KBM-7 (cell line): ENCODE measurements at regions not wholly inside any gene's neighbourhood (a gene's known extent, or its start where the extent isn't known, plus 50 kb on each side); places are given as distances from the start of the nearest gene placed in this dataset.

Experiments used
- DNase-seq: peaks from one replicate; pipeline ENCODE4 v3.0.0-alpha.2; 2015
- in situ Hi-C: fragments of 300-500 bp; cut with MboI; formaldehyde crosslinking; loops from 2 replicates; pipeline ENCODE4 v1.14.3; 2020; ENCODE audit warnings: low sequenced_read_pairs, low pct_unique_long_range_greater_than_20kb, mixed read lengths

DNA sequence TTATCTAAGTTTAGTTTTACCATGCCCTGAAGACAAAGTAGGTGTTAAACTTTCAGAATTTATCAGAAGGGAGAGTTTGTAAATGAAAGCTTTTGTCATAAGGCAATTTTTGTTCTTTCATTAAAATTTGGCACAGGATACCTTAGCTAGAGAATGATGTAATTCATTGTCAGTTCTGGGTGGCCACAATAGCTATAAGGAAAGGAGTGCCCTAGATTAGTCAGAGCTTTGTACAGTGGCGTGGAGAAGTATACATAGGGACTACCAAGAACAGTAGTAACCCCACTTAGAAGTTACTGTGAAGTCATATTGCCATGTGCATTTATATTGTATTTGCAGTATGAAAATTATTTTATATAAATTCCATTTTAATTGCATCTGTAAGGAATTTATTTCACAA lies 126.3 kb upstream of the CARD18 start:
- in situ Hi-C loops: no loop called here
- no peak for DNase-seq

DNA sequence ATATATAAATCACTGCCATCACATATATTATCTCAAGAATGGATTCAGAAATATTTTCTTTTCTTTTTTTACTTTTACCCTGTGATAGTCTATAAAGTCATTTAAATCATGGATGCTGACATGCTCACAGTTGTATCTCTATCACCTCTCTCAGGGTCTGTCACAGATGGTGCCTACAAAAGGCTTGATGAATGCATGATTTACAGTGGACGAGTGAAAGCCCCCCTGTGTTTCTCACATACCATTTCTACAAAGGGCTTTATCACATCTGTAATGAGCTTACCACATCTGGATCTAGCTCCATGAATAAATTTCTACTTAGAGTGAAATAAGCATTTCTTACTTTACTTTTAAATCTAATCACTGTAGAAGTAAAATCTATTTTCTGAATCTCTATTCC lies 121.4 kb upstream of the CARD18 start:
- no peak for DNase-seq
- in situ Hi-C loops: no loop called here

DNA sequence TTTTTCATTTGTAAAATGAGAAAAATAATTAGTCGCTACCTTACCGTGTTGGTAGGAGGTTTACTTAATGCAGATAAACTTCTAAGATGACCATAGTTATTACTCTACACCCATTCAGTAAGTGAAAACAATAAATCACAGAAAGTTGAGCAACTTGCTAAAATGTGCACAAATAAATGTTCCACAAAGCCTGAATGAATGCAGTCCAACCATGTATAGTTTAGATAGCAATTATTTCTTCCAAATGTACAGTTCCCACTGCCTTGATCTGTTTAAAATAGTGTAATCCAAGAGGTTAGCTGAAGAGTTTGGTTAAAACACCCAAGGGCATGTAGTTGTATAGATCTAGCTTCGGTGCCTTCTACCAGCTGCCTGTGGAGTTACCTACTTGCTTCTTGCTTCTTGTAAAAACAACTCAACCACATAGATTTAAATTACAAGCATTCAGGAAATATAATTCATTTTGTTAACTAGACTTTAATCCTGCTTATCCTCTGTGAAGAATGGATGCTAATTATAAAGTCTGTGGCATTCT lies 106.3 kb upstream of the CARD18 start:
- DNase-seq: no peak
- in situ Hi-C loops: no loop called here

DNA sequence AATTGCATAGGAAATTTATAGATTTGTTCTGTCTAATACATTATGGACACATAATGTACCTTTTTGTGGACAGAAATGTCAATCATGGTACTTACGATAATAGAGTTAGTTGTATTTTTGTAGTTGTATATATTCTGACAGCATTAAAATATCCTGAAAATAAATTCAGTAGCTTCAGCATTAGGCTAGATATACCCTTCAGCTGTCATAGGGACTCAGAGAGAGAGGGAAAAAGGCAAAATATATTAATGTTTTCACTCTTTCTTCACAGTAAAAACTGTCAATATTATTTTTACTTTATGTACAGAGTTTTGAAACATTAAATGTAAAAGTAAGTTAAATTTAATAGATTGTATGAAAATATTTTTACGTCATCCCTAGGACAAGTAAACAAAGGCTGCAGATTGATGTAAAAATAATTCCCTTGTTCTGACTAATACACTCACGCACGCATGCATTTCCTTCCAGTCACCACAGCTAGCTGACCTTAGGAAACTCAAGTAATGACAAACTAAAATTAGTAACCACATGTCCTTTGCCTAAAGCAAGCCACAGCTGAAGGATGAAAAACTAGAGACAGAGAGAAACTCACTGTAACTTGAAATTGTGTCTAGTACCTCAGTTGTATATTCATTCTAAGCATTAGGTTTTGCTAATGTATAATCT lies 104.7 kb upstream of the CARD18 start:
- peak; percentile 5 for DNase-seq
- in situ Hi-C loops: no loop called here

DNA sequence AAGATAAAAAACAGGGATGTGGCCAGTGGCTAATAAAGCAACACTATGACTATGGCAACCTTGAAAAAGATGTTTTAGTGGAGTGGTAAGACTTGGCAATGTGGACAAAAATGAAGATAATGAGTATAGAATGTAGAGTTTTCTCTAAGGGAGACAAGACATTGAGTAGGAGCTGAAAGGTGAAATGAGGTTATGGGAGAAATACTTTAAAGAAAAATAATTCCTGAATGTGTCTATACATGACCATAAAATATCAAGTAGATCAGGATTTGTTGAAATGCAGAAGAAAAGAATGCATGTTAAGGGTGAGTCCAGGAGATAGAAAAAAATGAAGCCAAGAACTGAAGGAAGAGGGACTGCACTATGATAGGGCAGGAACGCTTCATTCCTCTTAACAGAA lies 101.6 kb upstream of the CARD18 start:
- in situ Hi-C loops: no loop called here
- no peak for DNase-seq

DNA sequence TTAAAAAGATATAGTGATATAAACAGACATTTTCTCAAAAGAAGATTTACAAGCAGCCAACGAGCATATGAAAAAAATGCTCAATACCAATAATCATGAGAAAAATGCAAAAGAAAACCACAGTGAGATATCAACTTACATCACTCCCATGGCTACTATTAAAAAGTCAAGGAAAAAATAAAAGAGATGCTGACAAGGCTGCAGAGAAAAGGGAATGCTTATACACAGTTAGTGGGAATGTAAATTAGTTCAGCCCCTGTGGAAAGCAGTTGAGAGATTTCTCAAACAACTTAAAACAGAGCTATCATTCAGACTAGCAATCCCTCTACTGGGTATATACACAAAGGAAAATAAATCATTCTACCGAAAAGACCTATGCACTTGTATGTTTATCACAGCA lies 97.1 kb upstream of the CARD18 start:
- DNase-seq: no peak
- in situ Hi-C loops: no loop called here

DNA sequence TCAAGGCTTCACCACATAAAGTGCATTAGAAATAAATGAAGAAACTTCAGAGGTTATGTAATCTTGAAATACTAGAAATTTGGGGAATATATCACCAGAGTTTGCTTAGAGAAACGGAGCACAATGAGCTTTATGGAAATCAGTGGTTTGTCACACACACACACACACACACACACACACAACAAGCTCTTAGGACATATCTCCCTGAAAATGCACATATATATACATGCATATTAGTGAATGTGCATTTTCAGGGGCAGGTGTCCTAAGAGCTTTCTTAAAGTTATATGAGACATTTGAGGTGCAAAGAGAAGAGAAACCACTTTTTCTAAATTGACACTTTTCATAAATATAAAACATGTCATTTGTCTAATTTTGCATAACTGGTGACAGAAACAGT lies 93.7 kb upstream of the CARD18 start:
- no peak for DNase-seq
- in situ Hi-C loops: no loop called here

DNA sequence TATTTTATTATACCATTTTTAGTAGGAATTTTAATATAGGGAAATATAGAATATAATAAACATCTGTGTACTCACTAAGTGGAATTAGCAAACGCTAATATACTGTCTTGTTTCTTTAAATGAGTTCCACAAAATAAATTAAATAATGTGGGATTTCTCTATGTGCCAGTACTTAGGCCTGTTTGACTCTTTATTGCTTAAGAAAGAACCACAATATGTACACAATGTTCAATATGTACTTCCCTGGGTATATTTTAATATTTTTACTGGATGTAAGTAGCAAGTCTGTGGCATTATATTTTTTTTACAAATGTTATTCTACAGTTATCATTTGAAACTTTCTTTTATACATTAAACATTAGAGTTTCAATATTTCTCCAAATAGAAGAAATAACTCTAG lies 92.5 kb upstream of the CARD18 start:
- DNase-seq: no peak
- in situ Hi-C loops: no loop called here

DNA sequence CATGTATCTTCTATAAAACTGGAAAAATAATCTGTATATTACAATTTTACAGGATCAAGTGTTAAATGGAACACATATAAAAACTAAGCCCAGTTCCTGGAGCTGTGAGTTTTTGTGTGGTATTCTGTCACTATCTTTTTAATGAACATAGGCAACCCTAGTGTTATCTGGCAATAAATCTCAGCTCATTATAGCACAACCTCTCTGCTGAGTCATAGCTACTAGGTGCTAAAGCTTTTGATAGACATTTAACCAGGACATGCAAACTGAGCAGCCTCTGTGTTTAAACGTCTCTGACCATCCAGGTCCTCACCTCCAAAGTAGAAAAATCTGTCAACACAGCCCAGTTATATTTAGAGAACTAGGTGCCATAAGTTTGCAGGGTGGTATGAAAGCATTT lies 91.0 kb upstream of the CARD18 start:
- in situ Hi-C loops: no loop called here
- no peak for DNase-seq

DNA sequence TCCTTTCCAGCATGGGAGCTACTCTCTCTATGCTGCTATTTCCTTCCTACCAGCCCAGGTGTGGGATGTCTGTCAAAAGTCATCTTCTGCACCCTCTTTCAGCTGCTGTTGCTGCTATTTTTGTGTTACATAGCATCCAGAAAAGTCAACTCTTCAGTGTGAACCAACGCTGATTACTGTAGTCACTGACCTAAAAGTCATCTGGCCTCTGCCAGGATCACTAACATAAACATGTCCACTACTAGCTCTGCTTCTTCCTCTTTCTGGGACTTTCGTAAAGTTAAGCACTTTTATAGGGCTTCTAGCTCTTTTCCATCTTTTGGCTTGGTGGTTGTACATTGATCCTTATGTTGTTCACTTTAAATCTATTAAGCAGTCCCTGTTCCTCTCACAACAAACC lies 90.2 kb upstream of the CARD18 start:
- in situ Hi-C loops: no loop called here

DNA sequence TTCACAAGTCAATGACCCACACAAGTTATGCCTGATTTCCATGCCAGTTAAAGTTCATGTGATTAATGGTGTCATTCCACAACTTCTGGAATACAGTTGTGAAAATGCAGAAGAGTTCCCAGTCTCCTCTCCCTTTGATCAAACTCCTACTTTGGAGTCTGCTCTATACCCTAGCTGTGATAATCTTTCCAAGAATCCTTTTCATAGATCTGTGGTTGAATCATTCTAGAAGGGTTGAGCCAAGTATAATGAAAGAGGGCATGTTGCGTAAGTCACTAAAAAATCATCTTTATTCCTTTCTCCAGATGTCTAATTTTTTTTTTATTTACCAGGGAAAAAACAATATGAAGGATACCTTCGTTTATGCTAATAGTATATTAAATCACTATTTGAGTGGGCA lies 89.7 kb upstream of the CARD18 start:
- in situ Hi-C loops: no loop called here
- no peak for DNase-seq

More for the DNA sequence above, 90.2 kb upstream of the CARD18 start:
- DNase-seq: no peak

DNA sequence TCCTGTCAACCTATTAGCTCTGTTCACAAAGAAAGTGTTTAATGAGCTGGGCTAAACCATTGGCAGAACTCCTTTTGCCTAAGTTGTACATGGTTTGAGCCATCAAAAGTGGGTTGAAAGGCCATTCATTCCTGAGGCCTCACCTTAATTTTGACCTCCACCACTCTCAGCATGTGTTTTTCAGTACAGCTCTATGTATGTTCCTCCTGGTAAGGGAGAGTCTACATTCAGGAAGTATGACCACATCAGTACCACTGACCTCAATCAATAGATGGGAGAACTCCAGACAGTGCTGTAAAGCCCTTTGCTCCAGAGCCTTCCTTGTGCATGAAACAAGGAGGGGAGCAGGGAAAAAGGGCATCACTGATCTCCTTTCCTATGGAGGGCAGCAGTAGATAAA lies 87.8 kb upstream of the CARD18 start:
- no peak for DNase-seq
- in situ Hi-C loops: no loop called here

DNA sequence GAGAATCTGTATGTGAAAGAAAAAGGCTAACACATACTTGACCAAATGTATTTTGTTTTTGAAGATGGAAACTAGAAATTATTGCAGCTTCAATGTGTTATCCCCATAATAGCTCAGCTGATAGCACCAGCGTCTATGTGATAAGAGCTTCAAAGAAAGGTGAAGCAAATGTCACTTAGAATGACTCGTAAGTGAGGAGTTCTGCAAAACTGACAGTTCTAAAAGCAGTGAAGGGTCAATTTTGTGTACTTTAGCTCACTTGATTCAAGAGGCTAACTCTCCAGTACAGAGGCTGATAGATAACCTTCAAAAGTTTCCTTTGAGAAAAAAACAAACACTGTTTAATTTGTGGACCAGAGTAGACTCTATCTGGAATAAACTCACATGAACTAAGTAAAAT lies 87.2 kb upstream of the CARD18 start:
- no peak for DNase-seq
- in situ Hi-C loops: no loop called here

DNA sequence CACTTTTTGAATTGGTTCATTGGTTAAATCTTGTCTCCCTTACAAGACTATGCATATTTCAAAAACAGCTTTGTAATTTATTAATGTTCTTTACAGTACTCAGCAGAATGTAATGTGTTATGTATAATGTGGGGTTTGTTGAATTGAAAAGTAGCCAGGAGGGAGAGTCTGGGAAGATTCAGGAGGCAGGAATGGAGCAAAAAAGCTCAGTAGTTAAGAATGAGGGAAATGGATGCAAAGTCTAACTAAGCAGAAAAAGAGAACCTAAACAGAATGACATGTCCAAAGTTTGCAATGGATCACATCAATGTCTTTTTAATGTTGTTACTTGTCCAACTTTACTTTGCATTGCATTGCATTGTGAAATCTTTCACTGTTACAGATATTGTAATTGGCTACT lies 86.5 kb upstream of the CARD18 start:
- DNase-seq: no peak
- in situ Hi-C loops: no loop called here

DNA sequence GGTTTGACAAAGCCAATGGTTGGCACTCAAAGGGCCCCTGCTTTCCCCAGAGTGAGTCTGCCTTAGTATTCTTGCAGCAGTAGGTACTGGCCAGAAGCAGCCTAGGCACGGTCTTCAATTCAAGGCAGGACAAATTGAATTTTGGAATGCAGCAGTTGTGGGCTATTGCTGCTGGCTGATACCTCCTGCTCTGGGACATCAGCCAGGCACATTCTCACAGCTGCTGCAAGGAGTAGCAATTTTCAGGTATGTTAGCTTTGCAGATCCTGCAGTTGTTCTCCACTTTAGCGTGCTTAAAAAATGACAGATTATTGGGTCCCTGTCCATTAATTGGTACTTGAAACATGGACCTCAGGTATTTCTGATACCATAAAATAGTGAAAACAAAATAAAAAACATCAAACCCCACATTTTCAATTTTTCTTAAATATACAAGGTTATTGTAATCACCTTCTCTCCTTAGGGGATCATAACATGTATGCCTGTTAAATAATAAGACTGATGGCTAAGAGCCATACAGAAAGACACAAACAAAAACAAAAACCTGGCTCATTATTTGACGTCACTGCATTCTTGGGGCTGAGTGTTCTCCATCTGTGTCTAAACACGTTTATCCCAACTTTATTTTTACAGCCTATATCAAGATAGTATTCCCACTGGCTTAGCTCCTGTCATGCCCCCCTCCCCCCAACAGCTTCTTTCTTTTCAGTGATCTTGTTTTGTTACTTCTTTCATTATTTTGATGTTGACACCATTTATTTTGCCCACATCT lies 85.1 kb upstream of the CARD18 start:
- in situ Hi-C loops: no loop called here
- DNase-seq: no peak

DNA sequence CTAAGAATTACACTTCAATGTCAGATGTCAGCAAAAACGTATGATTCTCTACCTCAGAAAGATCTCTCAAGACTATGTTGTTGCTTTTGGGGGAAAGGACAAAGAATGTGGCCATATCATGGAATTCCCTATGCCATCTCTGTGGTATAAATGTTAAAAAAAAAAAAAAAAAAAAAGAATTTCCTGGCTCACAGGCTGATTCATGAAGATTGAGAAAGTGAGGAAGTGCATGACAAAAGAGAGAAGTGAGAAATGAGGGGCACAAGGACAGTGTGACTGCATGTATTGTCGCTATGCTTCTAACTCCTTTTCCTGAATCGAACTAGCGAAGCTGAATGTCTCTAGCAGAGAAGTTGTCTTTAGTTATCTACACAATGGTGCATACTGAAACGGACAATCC lies 80.6 kb upstream of the CARD18 start:
- in situ Hi-C loops: no loop called here
- DNase-seq: peak; percentile 49

DNA sequence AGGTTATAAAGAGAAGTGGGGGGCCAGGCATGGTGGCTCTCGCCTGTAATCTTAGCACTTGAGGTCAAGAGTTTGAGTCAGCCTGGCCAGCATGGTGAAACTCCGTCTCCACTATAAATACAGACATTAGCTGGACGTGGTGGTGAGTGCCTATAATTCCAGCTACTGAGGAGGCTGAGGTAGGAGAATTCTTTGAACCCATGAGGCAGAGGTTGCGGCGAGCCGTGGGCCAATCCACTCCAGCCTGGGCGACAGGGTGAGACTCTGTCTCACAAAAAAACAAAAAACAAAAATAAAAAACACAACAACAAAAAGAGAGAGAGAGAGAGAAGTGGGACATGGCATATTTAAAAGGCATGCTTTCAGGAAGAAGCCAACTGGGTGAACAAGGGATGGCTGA lies 80.1 kb upstream of the CARD18 start:
- in situ Hi-C loops: no loop called here
- no peak for DNase-seq

DNA sequence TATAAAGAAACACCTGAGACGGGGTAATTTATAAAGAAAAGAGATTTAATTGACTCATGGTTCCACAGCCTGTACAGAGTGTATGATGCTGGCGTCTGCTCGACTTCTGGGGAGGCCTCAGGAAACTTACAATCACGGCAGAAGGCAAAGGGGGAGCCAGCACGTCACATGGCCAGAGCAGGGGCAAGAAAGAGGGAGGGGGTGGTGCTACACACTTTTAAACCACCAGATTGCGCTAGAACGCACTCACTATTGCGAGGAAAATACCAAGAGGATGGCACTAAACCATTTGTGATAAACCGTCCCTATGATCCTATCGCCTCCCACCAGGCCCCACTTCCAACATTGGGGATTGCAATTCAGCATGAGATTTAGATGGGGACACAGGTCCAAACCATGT lies 79.7 kb upstream of the CARD18 start:
- in situ Hi-C loops: no loop called here
- DNase-seq: no peak

DNA sequence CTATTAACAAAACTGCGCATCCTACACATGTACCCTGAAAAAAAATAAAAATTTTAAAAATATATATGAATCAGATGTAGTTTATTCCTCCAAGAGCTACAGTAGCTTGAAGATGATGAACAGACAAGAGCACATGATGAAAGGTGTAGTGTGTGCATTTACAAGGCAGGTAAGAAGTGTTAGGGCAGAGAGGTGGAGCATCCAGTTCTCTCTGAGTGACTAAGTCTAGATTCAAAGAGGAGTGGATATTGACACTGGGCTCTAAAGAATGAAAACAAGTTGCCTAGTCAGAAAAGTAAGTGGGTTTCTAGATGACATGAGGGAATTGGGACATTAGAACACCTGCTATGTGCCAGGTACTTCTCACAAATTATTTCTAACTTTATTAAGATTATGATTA lies 76.0 kb upstream of the CARD18 start:
- DNase-seq: no peak
- in situ Hi-C loops: no loop called here

DNA sequence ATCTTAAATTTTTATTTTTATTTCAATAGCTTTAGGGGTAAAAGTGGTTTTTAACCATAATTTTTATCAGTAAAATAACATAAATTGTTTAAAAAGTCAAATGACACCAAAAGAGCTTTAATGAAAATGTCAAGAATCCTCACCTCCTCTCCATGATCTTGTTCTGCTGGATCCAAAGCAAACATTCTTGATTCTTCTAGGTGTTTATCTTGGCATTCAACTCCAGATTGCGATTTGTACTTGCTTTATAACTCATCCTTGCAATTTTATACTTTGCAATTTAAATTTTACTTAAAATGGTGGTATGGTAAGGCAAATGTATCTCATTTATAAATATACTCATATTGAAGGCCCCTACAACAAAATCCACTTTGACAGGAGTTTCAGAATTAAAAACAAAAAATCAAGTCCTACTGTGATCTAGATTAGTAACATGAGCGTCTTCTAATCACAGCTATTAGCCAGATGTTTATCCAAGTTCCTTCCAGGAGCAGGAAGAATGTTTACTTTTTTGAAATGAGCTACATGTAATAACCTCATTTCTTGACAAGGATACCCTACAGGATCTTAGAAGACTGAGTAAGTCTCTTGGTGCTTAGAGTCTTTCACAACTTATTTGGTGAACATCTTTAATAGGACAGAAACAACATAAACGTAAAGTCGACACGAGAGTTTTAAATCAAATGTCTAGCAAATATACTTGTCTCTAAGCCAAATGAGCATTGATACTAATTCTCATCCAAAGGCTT lies 72.4 kb upstream of the CARD18 start:
- in situ Hi-C loops: no loop called here
- DNase-seq: no peak
